ENCODE measurements at regions not wholly inside any gene's neighbourhood (a gene's known extent, or its start where the extent isn't known, plus 50 kb on each side); places are given as distances from the start of the nearest gene placed in this dataset.

GRCh38 chr4:22312113-22312512 lies 203.8 kb downstream of the ADGRA3 start:
- TF ChIP-seq CTCF (IDR thresholded peaks at IDR 0.05; ENCODE audit: low read depth, low read length, poor library complexity, severe bottlenecking) (no peak), EZH2phosphoT487 (IDR thresholded peaks at IDR 0.05; ENCODE audit: borderline replicate concordance, low read length) (no peak)
